Skeletal muscle satellite cell (primary cell): ENCODE measurements at regions not wholly inside any gene's neighbourhood (a gene's known extent, or its start where the extent isn't known, plus 50 kb on each side); places are given as distances from the start of the nearest gene placed in this dataset.
A peak's percentile ranks its signal among the peaks of the same experiment; 100 is the strongest.
"Not testable (repeated sequence)": the region's sequence is repeated elsewhere in the genome, so short reads cannot be mapped to it uniquely, and the experiment has no call there.

Experiments
- H3K27me3 ChIP-seq: 2 replicates; pipeline ENCODE4 v1.7.0; 2013; ENCODE audit warnings: low read length; ENCODE audit not compliant: control insufficient read depth, insufficient read depth
- H3K36me3 ChIP-seq: 2 replicates; pipeline ENCODE4 v1.7.0; 2013; ENCODE audit warnings: mild to moderate bottlenecking, control low read depth, low read length; ENCODE audit not compliant: insufficient read depth
- H3K4me1 ChIP-seq: 2 replicates; pipeline ENCODE4 v1.7.0; 2013; ENCODE audit warnings: low read length; ENCODE audit not compliant: control insufficient read depth, insufficient read depth
- H3K4me2 ChIP-seq: 2 replicates; pipeline ENCODE4 v1.7.0; 2013; ENCODE audit warnings: mild to moderate bottlenecking, low read length
- H3K4me3 ChIP-seq: 2 replicates; pipeline ENCODE4 v1.7.0; 2013; ENCODE audit warnings: low read length
- H3K9ac ChIP-seq: 2 replicates; pipeline ENCODE4 v1.7.0; 2013; ENCODE audit warnings: mild to moderate bottlenecking, low read depth, low read length, moderate library complexity
- H3K9me3 ChIP-seq: replicated peaks from 2 replicates; pipeline ENCODE4 v1.7.0; 2013; ENCODE audit warnings: mild to moderate bottlenecking, control low read depth, low read length

GRCh38 chr6:4478098-4478497, 298.1 kb upstream of the CDYL start:
- Histone ChIP-seq H3K4me1 (no peaks in the 10 kb centered on the region), H3K4me2 (no peak overlapping the region), H3K9ac (no peak overlapping the region), H3K27me3 (peaks cover 17% of the 10 kb centered on the region), H3K36me3 (no peaks in the 10 kb centered on the region), H3K9me3 (no peaks in the 10 kb centered on the region), H3K4me3 (no peak overlapping the region)

DNA sequence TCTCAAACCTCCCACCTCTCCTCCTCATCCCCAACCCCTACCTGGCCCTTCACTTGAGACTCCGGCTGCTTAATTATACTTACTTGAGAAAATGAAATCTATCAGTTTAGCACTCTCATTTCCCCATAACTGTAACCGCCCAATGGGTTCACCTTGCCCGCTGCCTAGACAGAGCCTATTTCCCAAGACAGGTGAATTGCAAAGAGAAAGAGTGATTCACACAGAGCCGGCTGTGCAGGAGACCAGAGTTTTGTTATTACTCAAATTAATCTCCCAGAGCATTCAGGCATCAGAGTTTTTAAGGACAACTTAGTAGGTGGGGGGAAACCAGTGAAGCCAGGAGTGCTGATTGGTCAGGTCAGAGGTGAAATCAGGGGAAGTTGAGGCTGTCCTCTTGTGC, 301.4 kb upstream of the CDYL start:
- no peaks in the 10 kb centered on the region for H3K36me3 ChIP-seq
- H3K27me3 ChIP-seq: peaks cover 10% of the 10 kb centered on the region
- H3K4me3 ChIP-seq: no peak overlapping the region
- no peak overlapping the region for H3K4me2 ChIP-seq
- no peak overlapping the region for H3K9ac ChIP-seq
- H3K9me3 ChIP-seq: peaks cover 3% of the 10 kb centered on the region
- no peaks in the 10 kb centered on the region for H3K4me1 ChIP-seq

DNA sequence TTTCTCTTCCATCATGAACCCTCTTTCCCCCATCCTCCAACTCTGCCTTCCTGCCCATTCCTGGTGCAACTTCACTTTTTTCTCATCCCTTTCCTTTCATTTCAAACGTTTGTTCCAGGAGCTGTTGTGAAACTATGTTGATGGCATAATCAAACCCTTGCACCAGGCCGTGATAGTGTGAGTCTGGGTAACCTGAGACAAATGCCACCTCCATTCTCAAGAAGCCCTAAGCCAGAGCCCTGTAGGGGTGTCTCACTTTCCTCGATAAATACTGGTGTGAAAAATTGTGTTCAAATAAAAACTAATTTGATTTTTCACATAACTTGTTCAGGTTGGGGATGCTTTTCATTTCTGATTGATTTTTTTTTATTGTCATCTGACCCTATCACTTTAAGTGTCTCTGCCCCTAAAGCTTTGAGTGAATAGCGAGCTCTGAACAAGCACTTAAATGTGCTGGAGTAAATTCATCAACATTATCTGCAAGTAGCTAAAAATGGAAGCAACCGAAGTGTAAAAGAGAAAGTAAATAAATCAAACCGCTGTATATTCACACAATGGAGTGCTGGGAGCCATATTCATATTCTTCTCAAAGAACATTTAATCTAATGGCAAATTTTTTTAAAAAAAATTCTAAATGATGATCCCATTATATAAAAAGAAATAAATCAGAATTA, 303.1 kb upstream of the CDYL start:
- Histone ChIP-seq H3K4me2 (no peak overlapping the region), H3K4me1 (no peaks in the 10 kb centered on the region), H3K4me3 (no peak overlapping the region), H3K9ac (no peak overlapping the region), H3K9me3 (peaks cover 3% of the 10 kb centered on the region), H3K27me3 (peaks cover 5% of the 10 kb centered on the region), H3K36me3 (no peaks in the 10 kb centered on the region)

GRCh38 chr6:4472222-4472621, 304.0 kb upstream of the CDYL start:
- Histone ChIP-seq H3K27me3 (peaks cover 5% of the 10 kb centered on the region), H3K9me3 (peaks cover 3% of the 10 kb centered on the region), H3K4me2 (no peak overlapping the region), H3K9ac (no peak overlapping the region), H3K36me3 (no peaks in the 10 kb centered on the region), H3K4me1 (no peaks in the 10 kb centered on the region), H3K4me3 (no peak overlapping the region)

GRCh38 chr6:4471515-4471914, 304.7 kb upstream of the CDYL start:
- not testable (repeated sequence) for H3K4me3 ChIP-seq, H3K4me1 ChIP-seq, H3K36me3 ChIP-seq, H3K27me3 ChIP-seq, H3K9me3 ChIP-seq, H3K4me2 ChIP-seq, H3K9ac ChIP-seq

DNA sequence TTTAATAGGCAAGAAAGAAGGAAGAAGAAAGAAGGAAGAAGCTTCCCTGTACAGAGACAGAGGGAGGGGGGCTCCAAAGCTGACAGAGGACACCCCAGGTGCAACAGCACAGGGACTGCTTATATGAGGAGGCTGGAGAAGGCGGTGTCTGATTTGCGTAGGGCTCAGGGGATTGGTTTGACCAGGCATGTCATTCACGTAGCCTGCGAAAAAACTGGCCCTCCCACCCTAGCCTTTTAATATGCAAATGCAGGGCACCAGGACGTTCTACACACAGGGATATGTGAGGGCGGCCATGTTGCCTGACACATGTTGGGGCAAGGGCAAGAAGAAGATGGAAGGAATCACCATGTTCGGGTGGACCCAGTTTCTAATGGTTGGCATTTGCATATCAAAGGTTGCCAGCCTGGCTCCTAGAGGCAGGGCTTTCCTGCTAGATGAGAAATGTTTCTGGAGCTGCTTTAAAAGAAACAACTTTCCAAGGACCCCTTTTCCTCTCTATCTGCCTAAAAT, 305.4 kb upstream of the CDYL start:
- Histone ChIP-seq H3K4me1 (no peaks in the 10 kb centered on the region), H3K36me3 (no peaks in the 10 kb centered on the region), H3K9me3 (peaks cover 3% of the 10 kb centered on the region), H3K4me2 (no peak overlapping the region), H3K9ac (no peak overlapping the region), H3K27me3 (peaks cover under 1% of the 10 kb centered on the region), H3K4me3 (no peak overlapping the region)

- H3K4me2 ChIP-seq: no peak overlapping the region
- no peaks in the 10 kb centered on the region for H3K27me3 ChIP-seq
- no peaks in the 10 kb centered on the region for H3K4me1 ChIP-seq
- H3K36me3 ChIP-seq: no peaks in the 10 kb centered on the region
- peaks cover 3% of the 10 kb centered on the region for H3K9me3 ChIP-seq
- H3K4me3 ChIP-seq: no peak overlapping the region
- H3K9ac ChIP-seq: no peak overlapping the region
These were observed 309.3 kb upstream of the CDYL start for GRCh38 chr6:4466769-4467480.

- Histone ChIP-seq H3K4me3 (no peak overlapping the region), H3K36me3 (no peaks in the 10 kb centered on the region), H3K4me2 (no peak overlapping the region), H3K27me3 (no peaks in the 10 kb centered on the region), H3K9me3 (peaks cover 3% of the 10 kb centered on the region), H3K9ac (no peak overlapping the region), H3K4me1 (no peaks in the 10 kb centered on the region)
These were observed 309.9 kb upstream of the CDYL start for GRCh38 chr6:4466261-4466660.

DNA sequence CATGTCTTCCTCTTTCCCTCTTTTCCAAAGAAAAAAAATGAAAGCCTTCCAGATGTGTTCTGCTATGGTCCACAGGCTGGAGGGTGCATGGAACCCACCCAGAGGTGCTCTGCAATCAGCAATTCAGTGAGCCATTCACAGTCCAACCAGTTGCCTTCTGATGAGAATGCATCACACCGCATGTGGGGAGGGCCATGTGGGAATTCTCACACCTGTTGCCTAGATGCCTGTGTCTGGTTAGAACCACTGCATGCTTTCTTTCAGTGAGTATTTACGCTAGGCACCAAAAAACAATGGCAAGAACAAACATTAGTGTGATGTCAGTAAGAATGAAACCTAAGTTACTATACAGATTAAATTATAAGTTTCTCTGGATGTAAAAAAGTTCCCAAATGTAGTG, 311.6 kb upstream of the CDYL start:
- H3K27me3 ChIP-seq: no peaks in the 10 kb centered on the region
- H3K36me3 ChIP-seq: no peaks in the 10 kb centered on the region
- H3K4me2 ChIP-seq: no peak overlapping the region
- H3K9me3 ChIP-seq: no peaks in the 10 kb centered on the region
- peaks cover 14% of the 10 kb centered on the region for H3K4me1 ChIP-seq
- H3K9ac ChIP-seq: no peak overlapping the region
- no peak overlapping the region for H3K4me3 ChIP-seq

- Histone ChIP-seq H3K4me1 (peaks cover 24% of the 10 kb centered on the region), H3K4me3 (no peak overlapping the region), H3K9ac (no peak overlapping the region), H3K4me2 (no peak overlapping the region), H3K36me3 (no peaks in the 10 kb centered on the region), H3K27me3 (no peaks in the 10 kb centered on the region), H3K9me3 (no peaks in the 10 kb centered on the region)
These were observed 313.0 kb upstream of the CDYL start for GRCh38 chr6:4463236-4463635.

GRCh38 chr6:4460586-4461475, 315.4 kb upstream of the CDYL start:
- H3K36me3 ChIP-seq: no peaks in the 10 kb centered on the region
- H3K4me1 ChIP-seq: peaks cover 24% of the 10 kb centered on the region
- H3K4me2 ChIP-seq: peak overlapping the region; percentile 37
- no peaks in the 10 kb centered on the region for H3K27me3 ChIP-seq
- H3K9me3 ChIP-seq: no peaks in the 10 kb centered on the region
- no peak overlapping the region for H3K9ac ChIP-seq
- no peak overlapping the region for H3K4me3 ChIP-seq
